HCT116 (cell line): ENCODE measurements at regions not wholly inside any gene's neighbourhood (a gene's known extent, or its start where the extent isn't known, plus 50 kb on each side); places are given as distances from the start of the nearest gene placed in this dataset.

Experiments
- ATAC-seq: fragments of 200-7000 bp; cut with Tn5 transposase; 2 replicates; pipeline ENCODE4 v1.9.1; 2020; ENCODE audit warnings: mild to moderate bottlenecking, moderate library complexity
- BruUV-seq: library from RNA; stranded (reverse); fragments of 400-500 nt; replicated peaks from 2 replicates; lab custom pipeline; 2021; lab: Mats Ljungman, UMichigan
- CTCF ChIA-PET: fragments of 300-600 bp; sonication (Branson Sonifier 250); formaldehyde crosslinking; loops from one replicate; lab custom pipeline; 2021; ENCODE audit warnings: antibody characterized with exemption; lab: Charles Lee
- POLR2A ChIA-PET: fragments of 300-600, 350-600 bp; sonication (Branson Sonifier 250); formaldehyde crosslinking; loops from one replicate; lab custom pipeline; 2021; ENCODE audit warnings: antibody characterized with exemption; lab: Charles Lee
- RAD21 ChIA-PET, 2 experiments: fragments of 300-600 bp; sonication (Branson Sonifier 250); formaldehyde crosslinking; loops; one replicate each; lab custom pipeline; 2023; ENCODE audit warnings: low total read pairs in 2 of 2; ENCODE audit not compliant: uncharacterized antibody in 2 of 2, unreplicated experiment in 2 of 2, low non-redundant PET in 1 of 2; lab: Charles Lee
- DNase-seq: peaks from one replicate; pipeline ENCODE4 v3.0.0-alpha.2; 2010; ENCODE audit warnings: low read depth, low spot score
- H2AFZ ChIP-seq: fragments of 200-600 bp; shearing (Covaris generic), sonication (generic); 2 replicates; pipeline ENCODE4 v1.6.1; 2017; ENCODE audit warnings: low read depth, mixed run types, mixed read lengths, antibody characterized with exemption, low read length; ENCODE audit not compliant: poor library complexity, severe bottlenecking
- H3K27ac ChIP-seq: 2 replicates; pipeline ENCODE4 v1.5.1; 2012; ENCODE audit warnings: low read depth, low read length
- H3K27me3 ChIP-seq: fragments of 200-600 bp; sonication (generic); 2 replicates; pipeline ENCODE4 v1.6.1; 2016; ENCODE audit warnings: mixed run types, low read length, mixed read lengths; ENCODE audit not compliant: insufficient read depth
- H3K36me3 ChIP-seq, 2 experiments: fragments of 200-500 bp in 1 of 2; fragments of 200-600 bp in 1 of 2; sonication (Bioruptor generic) in 1 of 2; sonication (generic) in 1 of 2; 2 replicates each; pipeline versions ENCODE4 v1.5.1 to v1.6.1; 2014 to 2016; ENCODE audit warnings: low read length in 2 of 2, inconsistent platforms in 1 of 2, mixed read lengths in 1 of 2, mixed run types in 1 of 2; ENCODE audit not compliant: insufficient read depth in 2 of 2, control insufficient read depth in 1 of 2
- H3K4me1 ChIP-seq, 2 experiments: fragments of 200-600 bp in 1 of 2; sonication (generic) in 1 of 2; 2 replicates each; pipeline versions ENCODE4 v1.5.1 to v1.6.1; 2012 to 2017; ENCODE audit warnings: low read length in 2 of 2, inconsistent platforms in 1 of 2, mild to moderate bottlenecking in 1 of 2, mixed read lengths in 1 of 2, mixed run types in 1 of 2, moderate library complexity in 1 of 2; ENCODE audit not compliant: insufficient read depth in 2 of 2, control insufficient read depth in 1 of 2
- H3K4me2 ChIP-seq: fragments of 200-600 bp; sonication (generic); 2 replicates; pipeline ENCODE4 v1.6.1; 2017; ENCODE audit warnings: mixed run types, low read length, mixed read lengths
- H3K4me3 ChIP-seq, 2 experiments: fragments of 200-600 bp in 1 of 2; sonication (generic) in 1 of 2; replicated peaks in 1 of 2; 2 replicates each; pipeline ENCODE4 v1.5.1; 2011 to 2016; ENCODE audit warnings: low read length in 2 of 2, control low read depth in 1 of 2, low read depth in 1 of 2, mild to moderate bottlenecking in 1 of 2, mixed read lengths in 1 of 2, mixed run types in 1 of 2
- H3K79me2 ChIP-seq: fragments of 200-600 bp; sonication (generic); 2 replicates; pipeline ENCODE4 v1.6.1; 2017; ENCODE audit warnings: mild to moderate bottlenecking, mixed run types, low read length, moderate library complexity, mixed read lengths; ENCODE audit not compliant: insufficient read depth
- H3K9ac ChIP-seq: fragments of 200-600 bp; sonication (generic); 2 replicates; pipeline ENCODE4 v1.6.1; 2016; ENCODE audit warnings: low read length, mixed read lengths
- H3K9me2 ChIP-seq: fragments of 200-600 bp; sonication (generic), shearing (Covaris generic); 2 replicates; pipeline ENCODE4 v1.6.1; 2017; ENCODE audit warnings: mixed run types, mild to moderate bottlenecking, moderate library complexity; ENCODE audit not compliant: insufficient read depth
- H3K9me3 ChIP-seq, 2 experiments: fragments of 200-500 bp in 1 of 2; fragments of 200-600 bp in 1 of 2; sonication (Bioruptor generic) in 1 of 2; sonication (generic) in 1 of 2; 2 replicates each; pipeline ENCODE4 v1.6.1; 2014 to 2017; ENCODE audit warnings: low read length in 2 of 2, mixed read lengths in 2 of 2, inconsistent platforms in 1 of 2, low read depth in 1 of 2, mild to moderate bottlenecking in 1 of 2, mixed run types in 1 of 2, moderate library complexity in 1 of 2; ENCODE audit not compliant: control insufficient read depth in 1 of 2, insufficient read depth in 1 of 2
- H4K20me1 ChIP-seq: fragments of 200-600 bp; sonication (generic), shearing (Covaris generic); 2 replicates; pipeline ENCODE4 v1.6.1; 2017; ENCODE audit warnings: mixed run types, mild to moderate bottlenecking, moderate library complexity; ENCODE audit not compliant: insufficient read depth
- EGR1 ChIP-seq: IDR thresholded peaks from 2 replicates; pipeline ENCODE4 v1.6.1; 2012; ENCODE audit warnings: low read depth
- ELF1 ChIP-seq: IDR thresholded peaks from 2 replicates; pipeline ENCODE4 v1.6.1; 2012; ENCODE audit warnings: low read depth, borderline replicate concordance
- EZH2phosphoT487 ChIP-seq: fragments of 200-600 bp; IDR thresholded peaks from 2 replicates; pipeline ENCODE4 v1.6.1; 2018; ENCODE audit warnings: antibody characterized with exemption, borderline replicate concordance
- FOSL1 ChIP-seq: IDR thresholded peaks from 2 replicates; pipeline ENCODE4 v1.6.1; 2012; ENCODE audit warnings: low read depth
- JUND ChIP-seq: IDR thresholded peaks from 2 replicates; pipeline ENCODE4 v1.6.1; 2012
- RAD21 ChIP-seq: IDR thresholded peaks from 2 replicates; pipeline ENCODE4 v1.6.1; 2012; ENCODE audit warnings: low read depth, mild to moderate bottlenecking
- REST ChIP-seq: IDR thresholded peaks from 2 replicates; pipeline ENCODE4 v1.6.1; 2012; ENCODE audit warnings: low read depth
- SIN3A ChIP-seq: IDR thresholded peaks from 2 replicates; pipeline ENCODE4 v1.6.1; 2012; ENCODE audit warnings: low read depth
- YY1 ChIP-seq: IDR thresholded peaks from 2 replicates; pipeline ENCODE4 v1.6.1; 2011; ENCODE audit warnings: low read length, low read depth, moderate library complexity, mild to moderate bottlenecking; ENCODE audit not compliant: insufficient replicate concordance; ENCODE audit errors: extremely low read depth
- ZFX ChIP-seq: fragments of 450-650 bp; IDR thresholded peaks from 2 replicates; pipeline ENCODE4 v1.6.1; 2017
- intact Hi-C: fragments of 100-400 bp; cut with micrococcal nuclease; formaldehyde crosslinking; loops from 2 replicates; pipeline ENCODE4 v1.10.0; 2022
- TF ChIP-seq, protein P1 (sequence below): IDR thresholded peaks from 2 replicates; pipeline ENCODE4 v1.6.1; 2012
- TF ChIP-seq, protein P2 (sequence below), 3 experiments: fragments of 200-600 bp in 1 of 3; sonication (generic) in 1 of 3; IDR thresholded peaks in 2 of 3; conservative IDR thresholded peaks in 1 of 3; 2 replicates each; pipeline ENCODE4 v1.5.1; 2012 to 2017; ENCODE audit warnings: low read depth in 2 of 3, low read length in 2 of 3, antibody characterized with exemption in 1 of 3, borderline replicate concordance in 1 of 3, control low read depth in 1 of 3, mild to moderate bottlenecking in 1 of 3, mixed read lengths in 1 of 3, mixed run types in 1 of 3, moderate library complexity in 1 of 3; ENCODE audit not compliant: insufficient read depth in 1 of 3

DNA sequence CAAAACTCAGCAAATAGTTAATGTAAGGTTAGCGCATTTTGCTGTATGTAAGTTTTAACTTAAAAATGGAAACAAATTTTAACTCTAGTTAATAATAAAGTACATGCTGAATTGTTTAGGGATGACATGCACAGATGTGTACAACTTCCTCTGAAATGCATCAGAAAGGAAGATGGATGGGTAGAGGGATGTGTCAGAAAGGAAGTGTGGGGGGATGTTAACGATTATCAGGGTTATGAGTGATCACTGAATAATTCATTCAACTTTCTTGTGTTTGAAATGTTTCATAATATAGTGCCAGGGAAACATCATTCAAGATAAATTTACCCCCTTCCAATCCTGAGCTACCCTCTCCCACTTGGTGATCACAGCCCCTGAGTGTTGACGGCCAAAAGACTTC, 87.6 kb downstream of the FOXA2 start:
- Histone ChIP-seq H2AFZ (no peak overlapping the region), H3K79me2 (no peaks in the 10 kb centered on the region), H3K9ac (no peak overlapping the region), H3K4me1 (no peaks in the 10 kb centered on the region), H3K27ac (no peak overlapping the region), H3K9me2 (no peaks in the 10 kb centered on the region), H3K9me3 (no peaks in the 10 kb centered on the region), H3K4me2 (no peak overlapping the region), H3K27me3 (peaks cover 19% of the 10 kb centered on the region), H3K36me3 (no peaks in the 10 kb centered on the region), H3K4me3 (no peak overlapping the region), H4K20me1 (no peaks in the 10 kb centered on the region)
- TF ChIP-seq RAD21 = no peak
- no peak for TF ChIP-seq REST
- TF ChIP-seq SIN3A = no peak
- TF ChIP-seq, protein P1, sequence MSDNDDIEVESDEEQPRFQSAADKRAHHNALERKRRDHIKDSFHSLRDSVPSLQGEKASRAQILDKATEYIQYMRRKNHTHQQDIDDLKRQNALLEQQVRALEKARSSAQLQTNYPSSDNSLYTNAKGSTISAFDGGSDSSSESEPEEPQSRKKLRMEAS = no peak
- intact Hi-C loops = no loop called here
- ChIA-PET CTCF (no interaction called here), RAD21 (no interaction called here), POLR2A (no interaction called here)
- ATAC-seq = no peak
- DNase-seq = no peak
- BruUV-seq = no TSS peak

GRCh38 chr20:22495789-22496188, 88.6 kb downstream of the FOXA2 start:
- H3K4me3 ChIP-seq = no peak overlapping the region
- H3K4me1 ChIP-seq = no peaks in the 10 kb centered on the region
- no peak overlapping the region for H2AFZ ChIP-seq
- H3K4me2 ChIP-seq = no peak overlapping the region
- ChIA-PET POLR2A (no interaction called here), RAD21 (no interaction called here), CTCF (no interaction called here)
- H3K9ac ChIP-seq = no peak overlapping the region
- H3K27ac ChIP-seq = no peak overlapping the region
- no peak for DNase-seq
- no peaks in the 10 kb centered on the region for H3K9me2 ChIP-seq
- intact Hi-C loops = no loop called here
- ATAC-seq = no peak
- H4K20me1 ChIP-seq = no peaks in the 10 kb centered on the region
- TF ChIP-seq EZH2phosphoT487 = no peak
- TF ChIP-seq, protein P2, sequence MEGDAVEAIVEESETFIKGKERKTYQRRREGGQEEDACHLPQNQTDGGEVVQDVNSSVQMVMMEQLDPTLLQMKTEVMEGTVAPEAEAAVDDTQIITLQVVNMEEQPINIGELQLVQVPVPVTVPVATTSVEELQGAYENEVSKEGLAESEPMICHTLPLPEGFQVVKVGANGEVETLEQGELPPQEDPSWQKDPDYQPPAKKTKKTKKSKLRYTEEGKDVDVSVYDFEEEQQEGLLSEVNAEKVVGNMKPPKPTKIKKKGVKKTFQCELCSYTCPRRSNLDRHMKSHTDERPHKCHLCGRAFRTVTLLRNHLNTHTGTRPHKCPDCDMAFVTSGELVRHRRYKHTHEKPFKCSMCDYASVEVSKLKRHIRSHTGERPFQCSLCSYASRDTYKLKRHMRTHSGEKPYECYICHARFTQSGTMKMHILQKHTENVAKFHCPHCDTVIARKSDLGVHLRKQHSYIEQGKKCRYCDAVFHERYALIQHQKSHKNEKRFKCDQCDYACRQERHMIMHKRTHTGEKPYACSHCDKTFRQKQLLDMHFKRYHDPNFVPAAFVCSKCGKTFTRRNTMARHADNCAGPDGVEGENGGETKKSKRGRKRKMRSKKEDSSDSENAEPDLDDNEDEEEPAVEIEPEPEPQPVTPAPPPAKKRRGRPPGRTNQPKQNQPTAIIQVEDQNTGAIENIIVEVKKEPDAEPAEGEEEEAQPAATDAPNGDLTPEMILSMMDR (IDR thresholded peaks at IDR 0.05 in 2 of 3, conservative IDR thresholded peaks at IDR 0.05 in 1 of 3; ENCODE audit: borderline replicate concordance in 1 of 3, insufficient read depth in 1 of 3, low read depth in 2 of 3, low read length in 2 of 3) = no peak
- TF ChIP-seq RAD21 = no peak
- no peak for TF ChIP-seq ZFX
- TF ChIP-seq YY1 = no peak
- TF ChIP-seq JUND = no peak
- no peak for TF ChIP-seq FOSL1
- TF ChIP-seq ELF1 = no peak
- TF ChIP-seq, protein P1 = no peak
- TF ChIP-seq EGR1 = no peak
- no peaks in the 10 kb centered on the region for H3K79me2 ChIP-seq
- BruUV-seq = no TSS peak
- H3K36me3 ChIP-seq = no peaks in the 10 kb centered on the region
- H3K27me3 ChIP-seq = peaks cover 11% of the 10 kb centered on the region
- H3K9me3 ChIP-seq = no peaks in the 10 kb centered on the region
